NCI-H345 treated with DMSO at 0.1 percent for 48 hours (cell line): ENCODE measurements at regions not wholly inside any gene's neighbourhood (a gene's known extent, or its start where the extent isn't known, plus 50 kb on each side); places are given as distances from the start of the nearest gene placed in this dataset.

Source experiments
- DNase-seq: peaks from one replicate; lab custom pipeline; 2025; ENCODE audit not compliant: unreplicated experiment; lab: John Stamatoyannopoulos, UW

DNA sequence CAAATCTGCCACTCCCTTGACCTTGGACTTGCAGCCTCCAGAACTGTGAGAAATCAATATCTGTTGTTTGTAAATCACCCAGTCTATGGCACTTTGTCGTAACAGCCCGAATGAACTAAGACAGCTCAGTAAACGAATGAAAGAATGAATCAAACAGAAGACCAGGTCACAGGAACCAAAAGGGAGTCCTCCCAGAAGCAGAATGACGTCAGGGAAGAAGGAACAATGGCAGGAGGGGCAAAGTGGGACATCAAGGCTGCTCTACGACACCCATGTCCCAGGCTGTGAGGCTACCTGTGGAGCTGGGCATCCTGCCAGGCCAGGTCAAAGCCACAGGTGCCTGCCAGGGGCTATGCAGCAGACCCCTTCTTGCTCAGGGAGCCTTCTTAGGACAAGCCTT lies 267.2 kb upstream of the PFKP start:
- no peak for DNase-seq

GRCh38 chr10:2798336-2799022 lies 268.9 kb upstream of the PFKP start:
- DNase-seq: no peak

DNA sequence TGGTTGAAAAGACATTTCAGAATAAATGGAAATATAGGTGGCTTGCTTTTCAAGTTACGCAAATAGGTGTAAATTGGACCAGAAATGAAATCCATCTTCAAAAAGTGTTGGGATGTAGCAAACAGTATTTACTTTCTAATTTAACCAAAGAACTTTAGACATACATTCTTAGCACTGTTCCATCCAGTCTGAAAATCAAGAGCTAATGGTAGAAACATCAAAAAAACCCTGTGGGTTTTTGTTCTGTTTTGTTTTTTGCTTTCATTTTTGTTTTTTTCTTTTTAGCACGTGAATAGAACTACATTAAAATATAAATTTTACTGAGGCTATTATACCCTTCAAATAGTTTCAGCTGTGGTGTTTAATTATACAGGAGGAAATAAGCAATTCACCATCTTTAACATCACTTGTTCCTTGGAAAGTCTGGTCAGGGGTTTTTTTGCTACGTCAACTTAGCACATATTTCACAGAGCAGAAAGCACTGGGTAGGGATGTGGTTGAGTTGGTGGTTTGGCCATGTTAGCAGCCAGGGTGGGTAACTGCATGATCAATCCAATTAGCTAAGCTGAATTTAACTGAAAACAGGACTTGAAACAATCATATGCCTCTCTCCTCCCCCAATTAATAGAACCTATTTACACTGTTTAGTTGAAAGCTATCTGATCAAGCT lies 275.4 kb upstream of the PFKP start:
- no peak for DNase-seq

DNA sequence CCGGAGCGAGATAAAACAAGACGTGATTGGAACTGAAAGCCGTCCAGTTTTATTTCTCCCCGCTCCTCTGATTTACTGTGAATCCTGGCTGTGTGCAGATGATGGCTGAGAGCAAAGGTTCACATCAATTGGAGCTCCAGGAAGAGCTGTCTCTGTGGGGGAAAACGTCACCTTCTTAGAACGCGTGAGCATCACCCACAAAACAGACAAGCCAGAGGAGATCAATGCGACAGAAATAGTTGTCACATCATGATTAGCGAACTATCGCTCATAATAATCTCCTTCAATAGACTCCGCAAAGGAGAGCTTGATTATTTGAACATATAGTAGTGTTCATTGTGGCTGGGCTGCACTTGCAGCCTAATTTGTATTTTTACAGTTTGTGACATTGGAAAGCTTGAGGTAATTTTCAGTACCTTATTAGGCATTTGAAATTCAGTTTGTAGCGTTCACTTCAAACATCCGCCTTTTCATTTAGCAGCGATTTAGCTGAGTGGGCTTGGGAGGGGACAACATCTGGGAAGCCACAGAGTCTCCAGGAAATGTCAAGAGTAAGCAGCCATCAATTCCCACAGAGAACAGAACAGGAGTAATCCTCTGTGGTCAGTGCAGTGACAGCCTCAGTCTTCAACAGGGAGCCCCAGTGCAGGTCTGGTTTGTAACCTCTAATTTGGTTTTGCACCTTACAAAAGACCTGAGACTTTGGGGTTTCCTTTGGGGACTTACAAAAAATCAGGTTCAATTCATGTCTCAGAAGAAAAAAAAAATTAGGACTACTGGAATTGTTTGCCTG lies 276.8 kb upstream of the PFKP start:
- no peak for DNase-seq

GRCh38 chr10:2786251-2786650 lies 281.1 kb upstream of the PFKP start:
- DNase-seq: no peak

DNA sequence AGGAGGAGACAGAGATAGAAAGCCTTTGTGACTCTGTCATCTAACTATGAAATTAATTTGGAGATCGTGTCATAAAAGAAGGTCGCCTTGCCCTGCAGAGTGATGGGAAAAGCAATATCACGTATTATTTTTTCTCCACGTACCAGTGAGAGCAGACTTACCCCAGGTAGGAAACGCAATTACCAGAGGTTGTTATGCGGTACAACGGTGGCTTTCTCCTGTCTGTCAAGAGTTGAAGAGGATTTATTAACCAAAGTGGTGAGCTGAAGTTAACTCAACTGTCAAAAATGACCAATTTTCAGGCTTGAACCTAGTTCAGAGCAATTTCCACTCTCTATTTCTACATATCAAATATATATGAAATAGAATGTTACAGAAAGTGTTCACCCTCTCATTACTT lies 282.6 kb upstream of the PFKP start:
- DNase-seq: no peak

DNA sequence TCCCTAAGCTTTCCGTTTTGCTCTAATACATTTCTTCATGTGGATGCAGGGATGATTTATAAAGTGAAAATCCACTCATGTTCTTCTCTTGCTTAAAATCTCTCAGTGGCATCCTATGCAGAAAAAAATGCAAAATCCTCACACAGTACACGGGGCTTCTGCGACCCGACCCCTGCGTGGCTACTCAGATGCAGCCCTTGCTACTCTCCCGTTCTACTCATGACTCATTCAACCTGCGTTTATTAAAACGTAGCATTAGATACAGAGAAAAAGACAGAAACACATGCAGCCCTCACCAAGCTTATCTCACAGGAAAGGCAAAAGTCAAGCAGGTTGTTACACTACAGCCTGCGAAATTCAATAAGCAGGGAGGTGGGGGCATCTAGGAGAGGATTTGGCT lies 284.4 kb upstream of the PFKP start:
- no peak for DNase-seq

DNA sequence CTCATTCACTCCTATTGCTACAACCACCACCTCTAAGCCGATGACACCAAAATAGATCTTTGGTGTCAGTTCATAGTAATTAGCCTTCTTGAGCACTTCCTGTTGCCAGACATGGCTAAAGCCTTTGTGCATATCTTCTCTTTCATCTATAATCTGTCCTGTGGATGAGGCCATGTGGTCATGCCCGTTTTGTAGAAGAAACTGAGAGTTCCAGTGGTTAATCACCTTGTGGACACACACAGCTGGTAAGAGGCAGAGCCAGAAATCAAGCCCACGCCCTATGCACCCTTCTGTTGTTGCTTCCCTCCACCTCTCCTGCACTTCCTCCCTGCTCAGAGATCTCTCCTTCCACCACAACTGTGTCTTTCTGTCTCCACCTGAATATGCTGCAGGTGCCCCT lies 285.1 kb upstream of the PFKP start:
- no peak for DNase-seq

DNA sequence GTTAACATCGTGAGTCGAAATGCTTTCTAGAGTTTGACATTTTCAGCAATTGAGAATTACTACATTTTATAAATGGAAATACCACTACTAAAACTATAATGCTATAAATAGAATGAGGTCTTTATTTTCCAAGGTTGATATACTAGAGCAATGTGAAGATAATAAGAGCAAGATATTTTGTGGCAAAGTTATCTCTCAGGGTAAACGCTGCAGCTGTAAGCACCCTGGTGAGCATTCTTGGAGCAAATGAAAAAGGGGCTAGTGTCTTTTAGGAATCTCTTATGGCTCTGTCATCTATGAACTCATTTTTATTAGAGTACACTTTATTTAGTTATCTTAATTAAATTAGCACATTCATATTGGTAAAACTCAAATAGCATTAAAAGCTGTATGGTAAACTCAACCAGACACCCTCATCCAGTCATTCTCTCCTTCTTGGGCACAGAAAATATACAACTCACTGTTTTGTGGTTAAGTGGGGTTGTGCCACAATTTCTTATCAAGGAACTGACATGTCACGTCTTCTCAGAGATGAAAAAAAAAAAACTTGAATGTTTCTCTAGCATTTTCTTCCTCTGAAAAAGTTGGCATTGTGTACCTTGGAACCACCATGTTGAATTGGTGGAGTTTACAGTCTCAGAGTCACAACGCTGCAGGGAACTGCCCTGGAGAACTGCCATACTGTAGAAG lies 289.5 kb upstream of the PFKP start:
- DNase-seq: no peak

GRCh38 chr10:2772816-2773631 lies 294.3 kb upstream of the PFKP start:
- DNase-seq: peak; percentile 58

GRCh38 chr10:2772135-2772534 lies 295.2 kb upstream of the PFKP start:
- no peak for DNase-seq

DNA sequence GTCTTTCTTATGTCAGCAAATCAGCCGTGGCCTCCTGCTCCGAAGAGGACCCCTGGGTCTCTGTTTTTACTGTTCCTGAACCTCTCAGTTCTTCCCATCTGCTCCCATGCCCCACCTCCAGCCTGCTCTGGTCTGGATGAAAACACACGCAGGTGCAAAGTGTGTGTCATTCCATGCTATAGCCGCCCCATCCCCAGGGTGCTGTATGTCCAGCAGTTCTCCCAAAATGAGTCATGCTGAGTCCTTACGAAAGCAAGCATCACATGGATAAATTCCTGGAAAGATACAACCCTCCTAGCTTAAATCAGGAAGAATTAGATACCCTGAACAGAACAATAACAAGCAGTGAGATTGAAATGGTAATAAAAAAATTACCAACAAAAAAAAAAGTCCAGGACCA lies 300.1 kb upstream of the PFKP start:
- peak; percentile 24 for DNase-seq

- DNase-seq: no peak
These were observed 305.4 kb upstream of the PFKP start for GRCh38 chr10:2761971-2762370.

DNA sequence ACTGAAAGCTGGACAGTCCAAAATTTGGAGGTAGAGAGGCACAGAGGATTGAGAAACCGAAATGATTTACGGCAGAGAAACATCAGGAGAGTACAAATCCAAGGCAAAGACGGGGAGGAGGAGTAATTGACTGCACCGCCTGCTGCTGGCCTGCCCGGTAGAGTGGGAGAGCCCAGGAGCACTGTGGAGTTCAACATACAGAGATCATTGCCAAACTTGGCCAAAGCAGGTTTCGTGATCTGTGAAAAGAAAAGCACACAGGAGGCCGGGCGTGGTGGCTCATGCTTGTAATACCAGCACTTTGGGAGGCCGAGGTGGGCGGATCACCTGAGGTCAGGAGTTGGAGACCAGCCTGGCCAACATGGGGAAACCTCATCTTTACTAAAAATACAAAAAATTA lies 306.0 kb upstream of the PFKP start:
- no peak for DNase-seq

DNA sequence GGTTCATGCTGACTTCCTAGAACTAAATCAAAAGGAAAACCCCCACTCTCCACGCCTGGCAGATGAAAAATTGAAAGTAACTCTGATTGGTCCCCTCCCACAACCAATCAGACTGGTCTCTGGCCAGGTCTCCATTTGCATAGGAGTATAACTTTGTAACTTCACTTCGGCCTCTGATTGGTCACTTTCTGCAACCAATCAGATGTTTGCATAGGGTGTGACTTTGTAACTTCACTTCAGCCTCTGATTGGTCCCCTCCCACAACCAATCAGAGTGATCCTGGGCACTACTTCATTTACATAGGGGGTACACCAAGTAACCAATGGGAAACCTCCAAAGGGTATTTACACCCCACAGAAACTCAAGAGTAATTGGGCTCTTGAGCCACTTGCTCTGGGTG lies 306.6 kb upstream of the PFKP start:
- DNase-seq: no peak

GRCh38 chr10:2759233-2759632 lies 308.1 kb upstream of the PFKP start:
- no peak for DNase-seq

DNA sequence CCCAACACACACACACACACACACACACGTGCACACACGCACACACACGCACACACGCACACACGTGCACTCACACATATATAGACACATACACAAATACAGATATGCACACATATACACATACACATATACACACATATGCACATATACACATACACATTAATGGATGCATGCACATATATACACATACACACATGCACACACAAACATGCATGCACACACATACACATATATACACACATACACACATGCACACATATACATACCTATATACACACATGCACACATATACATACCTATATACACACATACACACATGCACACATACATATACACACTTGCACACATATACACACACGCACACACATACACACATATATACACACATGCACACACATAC lies 312.4 kb upstream of the PFKP start:
- no peak for DNase-seq

- DNase-seq: no peak
These were observed 319.1 kb upstream of the PFKP start for GRCh38 chr10:2748287-2748686.

GRCh38 chr10:2746638-2747037 lies 320.7 kb upstream of the PFKP start:
- DNase-seq: no peak

GRCh38 chr10:2745666-2746065 lies 321.7 kb upstream of the PFKP start:
- DNase-seq: no peak
